HG03175 (cell line): ENCODE measurements at regions not wholly inside any gene's neighbourhood (a gene's known extent, or its start where the extent isn't known, plus 50 kb on each side); places are given as distances from the start of the nearest gene placed in this dataset.

Experiments used
- ATAC-seq: cut with Tn5 transposase; IDR thresholded peaks from one replicate; pipeline ENCODE4 v1.9.1; 2021; ENCODE audit warnings: mild to moderate bottlenecking, moderate library complexity; ENCODE audit not compliant: unreplicated experiment

DNA sequence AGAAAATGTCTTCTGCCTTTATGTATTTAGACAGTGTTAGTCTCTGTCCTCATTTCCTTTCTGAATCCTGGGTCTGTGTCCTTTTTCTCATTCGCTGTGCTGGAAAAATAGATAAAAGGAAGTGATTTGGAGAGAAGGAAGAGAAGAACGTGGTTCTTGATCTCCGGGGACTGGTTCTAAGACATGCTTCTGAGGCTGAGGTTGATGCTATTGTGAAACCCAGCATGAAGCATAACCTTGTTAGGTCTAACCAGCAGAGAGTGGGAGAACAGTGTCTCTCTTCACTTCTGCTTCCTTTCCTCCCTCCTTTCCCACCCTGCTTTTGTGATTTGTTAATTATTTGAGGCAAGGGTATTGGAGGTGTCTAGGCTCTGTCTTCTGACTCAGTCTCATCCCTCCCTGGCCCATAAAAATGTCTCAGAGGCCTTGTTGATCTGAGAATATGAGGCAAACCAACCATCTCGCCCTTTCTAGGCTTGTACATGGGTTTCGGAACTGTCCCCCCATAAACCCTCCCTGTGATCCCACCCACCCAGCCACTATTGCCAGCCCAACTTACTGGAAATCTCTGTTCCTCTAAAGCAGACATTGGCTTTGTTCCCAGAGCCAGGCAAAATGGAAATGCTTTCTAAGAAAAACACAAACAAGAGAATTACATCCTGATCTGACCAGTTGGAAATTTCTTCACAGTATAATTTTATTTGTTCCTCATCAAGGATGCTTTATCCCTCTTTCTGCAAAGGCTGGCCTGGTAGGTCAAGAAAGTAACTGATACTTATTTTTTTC is 360.6 kb upstream of the TNP1 start:
- ATAC-seq: no peak

DNA sequence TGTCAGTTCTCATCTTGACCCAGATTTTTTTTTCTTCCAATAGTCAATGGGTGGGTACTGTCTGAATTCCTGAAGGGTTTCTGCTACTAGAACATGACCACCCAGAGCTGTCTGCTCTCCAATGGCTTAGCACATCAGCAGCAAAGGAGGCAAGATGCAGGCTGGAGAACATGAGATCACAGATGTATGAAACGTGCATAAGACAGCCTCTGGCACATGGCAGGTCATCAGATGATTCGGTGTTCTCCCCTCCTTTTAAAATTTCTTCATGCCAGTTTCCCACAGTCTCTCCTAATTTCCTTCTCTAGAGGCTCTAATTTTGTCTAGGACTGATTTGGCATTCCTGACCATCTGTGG is 359.3 kb upstream of the TNP1 start:
- ATAC-seq: no peak

DNA sequence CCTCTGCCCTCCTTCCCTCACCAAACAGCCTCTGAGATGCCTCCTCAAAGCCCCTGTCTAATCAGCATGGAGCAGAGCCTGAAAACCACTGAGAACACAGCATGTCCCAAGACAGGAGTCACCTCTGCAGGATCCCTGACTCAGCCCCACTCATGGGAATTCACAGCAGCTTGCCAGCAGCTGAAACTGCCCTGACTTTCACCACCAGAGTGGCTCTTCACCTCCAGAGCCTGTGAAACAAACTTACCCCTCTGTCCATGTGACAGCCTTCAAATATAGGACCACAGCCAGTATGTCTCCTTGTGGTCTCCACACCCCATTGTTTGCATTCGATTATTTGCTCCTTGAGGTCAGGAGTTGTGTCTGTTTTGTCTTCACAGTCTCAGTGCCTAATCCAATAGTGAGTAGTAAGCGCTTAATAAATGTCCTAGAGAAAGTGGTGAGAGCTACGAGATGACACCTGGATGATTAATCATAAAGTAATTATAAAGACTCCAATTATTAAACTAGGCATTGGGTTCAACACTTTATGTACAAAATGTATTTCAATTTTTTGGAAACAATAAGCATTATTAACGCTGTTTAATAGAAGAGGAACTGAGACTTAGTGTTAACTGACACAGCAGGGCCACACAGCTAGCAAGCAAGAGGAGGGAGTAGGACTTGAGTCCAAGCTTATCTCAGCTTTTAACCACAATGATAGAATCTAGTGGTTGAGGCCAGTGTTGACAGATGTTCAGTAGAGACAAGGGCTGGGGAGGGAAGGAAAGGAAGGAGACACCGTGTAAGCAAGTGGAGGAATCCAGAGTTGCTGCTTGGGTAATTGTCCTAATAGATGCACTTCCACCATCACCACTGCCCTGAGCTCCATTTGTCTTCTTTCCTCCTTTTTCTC is 358.7 kb upstream of the TNP1 start:
- ATAC-seq: peak; percentile 65

DNA sequence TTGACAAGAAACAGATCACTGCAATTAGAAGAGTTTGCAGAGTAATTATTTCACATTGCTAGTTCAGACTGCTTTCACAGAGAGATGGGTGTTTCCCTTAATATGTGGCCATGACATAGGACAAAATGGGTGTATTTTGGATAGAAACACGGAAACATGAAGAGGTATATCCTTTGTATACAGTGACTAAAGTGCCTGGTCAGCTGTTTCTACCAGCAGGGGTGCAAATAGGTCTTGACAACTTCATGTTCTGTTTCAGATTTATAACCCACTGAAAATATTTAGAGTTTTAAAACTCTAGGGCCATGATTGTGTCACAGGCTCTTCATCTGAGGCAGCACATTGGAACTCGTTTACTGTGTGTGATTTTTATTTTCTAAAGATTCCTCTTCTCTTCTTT is 357.1 kb upstream of the TNP1 start:
- ATAC-seq: no peak

DNA sequence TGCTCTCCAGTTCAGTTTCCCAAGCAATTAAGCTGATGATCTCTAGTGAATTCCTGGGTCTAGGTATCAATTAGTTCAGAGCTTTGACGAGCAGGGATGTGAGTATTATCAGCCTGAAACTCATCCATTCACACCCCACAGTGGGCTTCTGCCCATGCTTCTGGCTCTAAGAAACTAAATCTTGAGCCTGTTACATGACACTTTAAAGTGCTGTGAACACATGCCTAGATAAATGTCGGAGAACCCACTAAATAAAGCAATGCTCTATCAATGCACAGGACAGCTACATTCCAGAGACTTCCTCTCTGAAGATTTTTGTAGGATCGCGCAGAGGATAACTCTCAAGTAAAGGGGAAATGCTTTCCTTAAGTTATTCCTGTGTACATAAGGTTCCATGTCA is 356.5 kb upstream of the TNP1 start:
- ATAC-seq: no peak

DNA sequence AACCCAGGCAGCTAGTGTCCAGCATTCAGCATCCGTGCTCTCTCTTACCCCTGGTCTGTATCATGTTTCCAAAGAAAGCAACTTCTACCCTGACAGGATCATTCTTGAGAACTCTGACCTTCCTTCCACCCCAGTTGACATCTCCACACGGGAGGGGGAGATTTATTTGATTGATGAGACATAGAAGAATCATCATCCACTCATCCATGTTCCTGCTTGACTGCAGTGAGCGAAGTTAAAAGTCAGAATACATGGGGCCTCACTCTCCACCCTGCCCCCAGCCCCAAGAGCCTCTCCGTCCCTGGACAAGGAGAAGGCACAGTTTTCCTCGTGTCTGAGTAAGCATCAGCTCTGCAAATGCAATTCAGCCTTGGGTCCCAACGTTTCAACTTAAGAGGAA is 356.0 kb upstream of the TNP1 start:
- ATAC-seq: no peak

DNA sequence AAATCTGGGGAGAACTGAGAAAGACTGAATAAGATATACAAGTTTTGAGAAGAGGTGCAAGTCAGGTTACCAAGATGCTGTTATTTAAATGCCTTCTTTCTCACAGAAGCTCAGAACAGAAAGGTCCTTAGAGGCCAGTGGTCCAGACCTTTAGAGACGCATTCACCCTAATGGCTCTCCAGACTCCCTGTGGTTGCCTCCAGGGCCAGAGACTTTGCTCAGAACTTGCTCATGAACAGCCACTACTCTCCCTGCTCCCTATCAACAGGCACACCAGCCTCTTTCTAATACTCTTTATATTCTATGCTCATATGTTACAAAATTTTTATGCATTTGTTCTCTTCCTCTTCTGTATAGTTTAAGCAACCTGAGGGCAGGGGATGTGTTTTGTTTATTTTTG is 349.0 kb upstream of the TNP1 start:
- ATAC-seq: no peak

DNA sequence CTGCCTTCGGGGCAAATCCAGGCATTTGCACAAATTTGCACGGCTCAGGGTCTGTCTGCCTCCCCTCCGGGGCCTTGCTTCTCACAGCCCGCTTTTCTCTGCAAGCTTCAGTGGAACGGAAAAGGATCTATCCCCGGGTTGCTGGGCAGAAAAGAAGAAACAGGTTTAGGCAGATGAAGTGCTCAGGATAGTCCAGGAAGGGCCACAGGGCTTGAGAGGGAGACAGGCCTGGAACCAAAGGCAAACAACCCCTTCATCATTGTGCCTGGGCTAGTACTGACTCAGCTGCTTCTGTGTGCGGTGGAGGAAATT is 347.8 kb upstream of the TNP1 start:
- no peak for ATAC-seq

DNA sequence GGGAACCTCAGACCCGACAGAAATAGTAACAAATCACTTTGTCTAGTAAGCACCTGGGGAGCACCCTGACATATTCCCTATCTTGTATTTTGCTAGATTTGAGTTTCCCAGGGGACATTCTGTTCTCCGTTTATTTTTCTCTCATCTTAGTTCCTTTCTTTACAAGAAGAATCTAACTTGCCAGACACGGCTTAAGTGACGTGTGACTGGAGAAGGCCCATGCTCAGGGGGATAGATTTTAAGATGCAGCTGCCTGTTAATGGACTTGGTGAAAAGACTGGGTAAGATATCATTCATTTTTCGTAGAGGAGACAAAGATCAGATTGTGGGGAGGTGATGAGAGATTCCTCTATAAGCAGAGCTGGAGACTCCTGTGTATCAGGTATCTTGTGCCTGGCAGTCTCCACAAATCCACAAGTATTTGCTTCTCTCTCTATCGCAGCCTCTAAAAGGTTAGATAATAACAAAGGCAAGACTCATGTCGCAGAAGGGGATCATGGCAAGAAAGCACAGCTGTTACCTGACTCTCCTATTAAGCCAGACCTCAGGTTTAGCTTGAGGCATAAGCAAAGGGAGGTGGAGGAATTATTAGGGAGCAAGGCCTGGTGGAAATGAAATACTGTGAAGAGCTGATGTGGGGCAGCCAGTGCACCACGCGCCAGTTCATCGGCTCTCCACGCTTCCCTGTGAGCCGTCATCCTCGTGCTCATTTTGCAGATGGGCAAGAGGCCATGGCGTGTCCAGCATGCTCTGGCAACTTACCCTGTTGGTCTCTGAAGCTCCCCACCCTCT is 347.2 kb upstream of the TNP1 start:
- ATAC-seq: no peak

DNA sequence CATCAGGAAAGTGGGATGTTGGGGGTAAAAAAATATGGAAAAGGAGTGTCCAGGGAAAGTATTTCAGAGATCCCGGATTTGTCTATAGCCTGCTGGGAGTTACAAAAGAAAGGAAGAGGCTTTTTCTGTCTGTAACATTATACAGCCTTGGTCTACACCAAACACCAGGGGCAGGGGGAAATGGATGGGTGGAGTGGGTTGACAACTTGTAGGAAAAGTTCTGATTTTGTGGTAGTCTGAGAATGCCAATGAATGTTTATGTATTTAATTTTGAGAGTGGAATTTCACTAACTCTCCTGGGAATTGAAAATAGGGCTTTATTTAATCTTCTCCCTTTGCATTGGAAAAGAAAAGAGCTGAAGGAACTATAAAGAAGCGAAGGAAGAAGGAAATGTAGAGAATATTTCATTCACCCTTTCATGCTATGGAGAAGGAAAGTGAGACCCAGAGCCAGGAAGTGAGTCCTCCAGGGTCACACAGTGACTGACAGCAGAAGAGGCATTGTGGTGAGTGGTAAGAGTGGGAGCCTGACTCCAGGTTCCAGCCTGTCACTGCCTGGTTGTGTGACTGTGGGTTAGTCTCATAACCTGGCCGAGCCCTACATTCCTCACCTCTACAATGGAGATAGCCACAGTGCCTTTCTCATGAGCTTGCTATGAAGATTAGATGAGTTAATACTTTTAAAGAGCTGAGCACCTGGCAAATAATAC is 346.3 kb upstream of the TNP1 start:
- ATAC-seq: no peak

DNA sequence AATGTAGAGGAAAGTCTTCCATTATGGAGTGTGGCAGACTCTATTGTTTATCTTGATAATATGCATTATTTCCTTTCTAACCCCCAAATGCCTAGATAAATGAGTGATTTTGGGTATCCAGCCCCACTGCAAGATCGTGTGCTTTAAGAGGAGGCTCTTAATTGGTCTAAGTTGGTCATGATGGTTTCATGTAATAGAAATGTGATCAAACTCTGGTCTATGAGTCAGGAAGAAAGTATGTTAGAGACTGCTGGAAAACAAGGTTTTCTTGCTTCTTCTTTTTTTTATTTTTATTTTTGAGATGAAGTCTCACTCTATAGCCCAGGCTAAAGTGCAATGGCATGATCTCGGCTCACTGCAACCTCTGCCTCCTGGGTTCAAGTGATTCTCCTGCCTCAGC is 344.5 kb upstream of the TNP1 start:
- no peak for ATAC-seq

DNA sequence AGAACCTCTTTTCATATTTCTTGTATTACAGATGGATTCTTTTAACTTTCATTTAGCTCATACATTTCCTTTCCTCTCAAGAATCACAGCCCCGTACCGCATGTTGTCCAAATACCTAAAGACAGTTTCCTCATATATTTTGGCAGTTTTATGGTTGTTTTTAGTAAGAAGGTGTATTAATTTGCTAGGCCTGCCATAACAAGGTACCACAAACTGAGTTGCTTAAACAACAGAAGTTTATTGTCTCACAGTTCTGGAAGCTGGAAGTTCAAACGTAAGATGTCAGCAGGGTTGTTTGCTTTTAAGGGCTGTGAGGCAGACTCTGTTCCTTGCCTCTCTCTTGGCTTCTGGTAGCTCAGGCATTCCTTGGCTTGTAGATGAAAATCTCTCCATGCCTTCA is 343.2 kb upstream of the TNP1 start:
- ATAC-seq: no peak

DNA sequence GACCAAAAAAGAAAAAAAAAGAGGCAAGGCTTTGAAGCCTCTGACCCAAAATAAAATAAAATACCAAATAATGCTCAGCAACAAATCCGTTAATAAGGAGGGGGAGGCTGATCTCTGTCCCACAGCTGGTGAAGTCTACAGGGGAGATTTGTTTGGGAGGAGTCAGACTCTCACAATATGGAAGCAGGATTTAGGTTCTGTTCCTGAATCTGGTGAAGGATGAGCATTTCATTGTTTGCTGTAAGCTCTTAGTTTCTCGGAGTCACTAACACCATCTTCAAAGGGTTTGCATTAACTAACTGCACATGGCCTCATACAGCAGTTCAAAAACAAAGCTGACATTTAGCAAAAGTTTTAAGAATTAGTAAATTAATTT is 339.4 kb upstream of the TNP1 start:
- no peak for ATAC-seq

DNA sequence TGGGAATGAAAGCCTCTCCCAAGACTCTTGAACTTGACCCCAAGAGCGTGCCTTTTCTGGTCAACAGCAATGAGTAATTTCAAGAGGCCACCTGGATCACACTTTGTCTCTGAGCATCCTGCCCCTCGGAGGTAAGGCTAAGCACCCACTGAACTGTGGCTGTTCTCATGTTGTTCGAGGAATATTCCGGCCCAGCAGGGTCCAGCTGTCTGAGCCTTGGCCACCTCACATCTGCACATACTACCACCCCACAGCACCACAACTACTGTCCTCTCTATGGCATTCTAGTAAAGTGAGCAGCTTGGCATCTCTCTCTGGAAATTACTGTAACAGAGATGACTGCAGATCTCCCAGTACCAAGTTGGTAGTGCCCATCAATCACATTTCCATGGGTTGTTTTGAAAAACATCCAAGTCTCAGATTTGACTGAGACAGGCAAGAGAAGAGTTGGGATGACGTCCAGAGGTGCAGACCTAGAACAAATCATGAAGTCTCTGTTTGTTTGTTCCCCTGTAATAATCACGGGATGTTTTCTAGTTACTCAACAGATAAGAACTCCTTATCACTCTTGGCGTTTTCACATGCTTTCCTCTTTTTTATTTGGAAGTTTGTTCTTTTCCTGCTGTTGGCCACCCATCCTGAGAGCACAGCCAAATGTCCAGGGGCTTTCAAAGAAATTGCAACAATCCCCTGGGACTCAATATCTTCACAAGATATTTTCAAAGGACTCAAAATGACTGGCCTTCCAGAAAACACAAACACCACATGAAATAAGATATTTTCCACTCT is 336.0 kb upstream of the TNP1 start:
- ATAC-seq: no peak

DNA sequence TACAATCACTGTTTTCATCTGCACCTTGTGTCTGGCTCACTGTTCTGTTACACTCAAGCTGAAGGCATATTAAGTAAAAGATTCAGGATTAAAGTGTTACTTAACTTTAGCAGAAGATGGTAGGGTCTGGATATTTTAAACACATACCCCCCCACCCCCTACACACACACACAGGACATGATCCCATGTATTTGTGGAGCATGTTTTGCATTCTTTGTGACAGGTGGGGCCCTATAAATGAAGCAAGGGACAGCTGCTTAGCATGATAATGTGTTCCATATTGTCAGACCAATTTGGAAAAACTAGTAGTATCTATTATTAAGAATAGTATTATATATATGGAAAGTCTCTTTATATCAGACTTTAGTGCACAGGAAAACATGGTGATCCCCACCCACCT is 335.2 kb upstream of the TNP1 start:
- no peak for ATAC-seq

DNA sequence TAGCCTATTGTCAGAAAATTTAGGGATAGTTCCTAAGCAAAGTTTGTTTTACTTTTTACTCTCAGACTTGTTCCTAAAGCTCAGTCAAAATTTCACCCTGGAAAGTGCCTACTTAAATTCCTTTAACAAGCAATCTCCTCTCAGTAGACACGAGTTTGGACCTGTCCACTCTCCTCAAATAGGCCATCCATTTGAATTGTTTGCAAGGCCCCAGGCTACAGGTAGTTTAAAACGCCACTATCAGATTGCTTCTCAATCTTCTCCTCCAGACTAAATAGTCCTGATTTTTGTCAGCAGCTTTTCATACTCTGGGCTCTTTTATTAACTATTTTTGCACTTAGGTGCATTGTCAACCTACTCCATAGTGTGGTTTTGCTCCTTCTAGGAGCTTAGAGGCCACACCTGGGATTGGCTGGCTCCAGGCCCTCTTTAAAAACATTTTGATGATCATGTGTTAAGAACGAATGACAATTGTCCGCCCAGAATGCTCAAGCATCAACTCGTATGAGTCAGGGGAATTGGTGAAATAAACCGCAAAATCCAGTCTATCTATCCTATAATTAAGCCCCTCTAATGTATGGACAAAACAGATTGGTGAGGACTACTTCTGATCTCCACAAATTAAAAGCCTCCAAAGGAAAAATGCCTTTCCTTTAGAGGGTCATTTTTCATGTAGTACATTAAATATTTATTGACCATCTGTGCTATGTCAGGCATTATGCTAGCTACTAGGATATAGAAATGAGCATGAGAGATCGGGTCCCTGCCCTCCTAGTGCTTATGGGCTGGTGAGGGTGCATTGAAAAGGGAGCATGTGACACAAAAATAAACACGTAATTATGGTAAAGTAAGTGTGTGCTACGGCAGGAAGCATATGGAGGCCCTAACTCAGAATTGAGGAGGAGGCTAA is 333.8 kb upstream of the TNP1 start:
- no peak for ATAC-seq

DNA sequence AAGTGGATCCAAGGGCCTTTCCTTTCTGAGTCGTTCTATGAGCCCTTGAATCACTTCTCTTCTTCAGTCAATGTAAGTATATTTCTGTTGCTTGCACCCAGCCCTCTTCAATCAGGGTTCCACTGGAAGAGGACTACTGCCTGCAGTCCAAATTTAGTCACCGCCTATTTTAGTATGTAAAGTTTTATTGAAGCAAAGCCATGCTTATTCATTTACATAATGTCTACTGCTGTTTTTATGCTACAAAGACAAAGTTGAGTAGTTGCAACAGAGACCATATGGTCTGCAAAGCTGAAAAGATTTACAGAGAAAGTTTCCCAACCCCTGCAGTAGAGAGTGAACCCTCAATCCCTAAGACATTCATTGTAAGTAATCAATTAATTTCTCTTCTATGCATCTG is 332.5 kb upstream of the TNP1 start:
- ATAC-seq: no peak

DNA sequence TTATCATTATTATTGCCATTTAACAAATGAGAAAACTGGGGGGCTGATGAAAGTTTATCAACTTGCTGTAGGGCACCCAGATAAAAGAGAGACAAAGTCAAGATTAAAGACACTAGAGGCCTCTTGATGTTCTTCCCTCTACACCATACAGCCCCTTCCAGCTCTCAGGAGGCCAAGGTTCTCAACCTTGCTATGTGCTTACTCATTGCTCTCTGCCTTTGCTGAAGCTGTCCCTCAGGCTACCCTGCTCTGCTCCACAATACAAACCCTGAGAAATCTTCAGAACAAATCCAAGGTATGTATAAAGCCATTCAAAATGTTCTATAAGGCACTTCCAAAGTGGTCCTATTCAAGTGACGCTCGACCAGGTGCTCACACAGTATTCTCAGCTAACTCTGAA is 329.9 kb upstream of the TNP1 start:
- no peak for ATAC-seq

DNA sequence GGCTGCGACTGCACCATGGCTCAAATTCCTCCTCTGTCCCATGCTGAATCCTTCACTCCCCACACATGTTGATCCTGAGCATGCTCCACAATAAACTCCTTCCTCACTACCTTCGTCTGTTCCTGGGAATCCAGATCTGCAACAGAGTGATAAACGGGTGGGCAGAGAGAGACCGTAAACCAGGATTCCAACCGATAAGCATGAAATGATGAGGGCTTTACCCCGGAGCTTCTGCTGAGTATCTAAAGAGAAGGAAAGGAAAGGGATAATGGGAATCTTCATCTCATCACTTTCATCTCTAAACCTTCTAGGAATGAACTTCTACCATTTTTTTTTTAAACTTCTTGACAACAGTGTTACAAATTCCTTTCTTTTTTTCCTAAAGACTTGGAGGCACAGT is 329.3 kb upstream of the TNP1 start:
- ATAC-seq: no peak
